Panc1 (cell line): ENCODE measurements at regions not wholly inside any gene's neighbourhood (a gene's known extent, or its start where the extent isn't known, plus 50 kb on each side); places are given as distances from the start of the nearest gene placed in this dataset.

Experiments
- ATAC-seq: fragments of 200-7000 bp; cut with Tn5 transposase; 2 replicates; pipeline ENCODE4 v1.9.1; 2020; ENCODE audit warnings: mild to moderate bottlenecking, moderate library complexity
- BruUV-seq: library from RNA; stranded (reverse); fragments of 400-500 nt; replicated peaks from 2 replicates; lab custom pipeline; 2021; lab: Mats Ljungman, UMichigan
- CTCF ChIA-PET: fragments of 300-600 bp; sonication (Branson Sonifier 250); formaldehyde crosslinking; loops from one replicate; lab custom pipeline; 2022; ENCODE audit warnings: antibody characterized with exemption; lab: Charles Lee
- POLR2A ChIA-PET: fragments of 300-600 bp; sonication (Branson Sonifier 250); formaldehyde crosslinking; loops from one replicate; lab custom pipeline; 2022; ENCODE audit warnings: antibody characterized with exemption; lab: Charles Lee
- DNase-seq: peaks from one replicate; pipeline ENCODE4 v3.0.0-alpha.2; 2010; ENCODE audit warnings: low read depth, low spot score
- H3K27ac ChIP-seq: 2 replicates; pipeline ENCODE4 v1.5.1; 2011; ENCODE audit warnings: mild to moderate bottlenecking, low read length, inconsistent platforms
- H3K27me3 ChIP-seq: fragments of 200-500 bp; sonication (Bioruptor generic); 2 replicates; pipeline ENCODE4 v1.6.0; 2014; ENCODE audit warnings: low read length, inconsistent platforms; ENCODE audit not compliant: control insufficient read depth, insufficient read depth
- H3K36me3 ChIP-seq: fragments of 200-500 bp; sonication (Bioruptor generic); 2 replicates; pipeline ENCODE4 v1.5.1; 2014; ENCODE audit warnings: inconsistent platforms, mild to moderate bottlenecking, low read length, moderate library complexity; ENCODE audit not compliant: control insufficient read depth, insufficient read depth
- H3K4me1 ChIP-seq: 2 replicates; pipeline ENCODE4 v1.5.1; 2011; ENCODE audit warnings: inconsistent platforms, mild to moderate bottlenecking, low read length, moderate library complexity; ENCODE audit not compliant: control insufficient read depth, insufficient read depth
- H3K4me3 ChIP-seq, 2 experiments: 2 replicates each; pipeline ENCODE4 v1.5.1; 2011 to 2012; ENCODE audit warnings: low read depth in 2 of 2, low read length in 2 of 2, mild to moderate bottlenecking in 2 of 2, inconsistent platforms in 1 of 2, moderate library complexity in 1 of 2
- H3K9me3 ChIP-seq: fragments of 200-500 bp; sonication (Bioruptor generic); 2 replicates; pipeline ENCODE4 v1.5.1; 2014; ENCODE audit warnings: low read depth, mild to moderate bottlenecking, inconsistent platforms, low read length, moderate library complexity; ENCODE audit not compliant: control insufficient read depth, insufficient read depth
- CTCF ChIP-seq: fragments of 450-650 bp; IDR thresholded peaks from 2 replicates; pipeline ENCODE4 v1.5.1; 2017; ENCODE audit warnings: mild to moderate bottlenecking
- POLR2AphosphoS5 ChIP-seq: IDR thresholded peaks from 2 replicates; pipeline ENCODE4 v1.6.1; 2012; ENCODE audit warnings: mild to moderate bottlenecking, low read depth, low read length, moderate library complexity
- REST ChIP-seq, 2 experiments: IDR thresholded peaks; 2 replicates each; pipeline ENCODE4 v1.6.1; 2011 to 2012; ENCODE audit warnings: low read depth in 2 of 2, control low read depth in 1 of 2, low read length in 1 of 2, mild to moderate bottlenecking in 1 of 2, moderate library complexity in 1 of 2; ENCODE audit not compliant: insufficient read depth in 1 of 2
- SIN3A ChIP-seq: IDR thresholded peaks from 2 replicates; pipeline ENCODE4 v1.6.1; 2012; ENCODE audit warnings: low read depth, mild to moderate bottlenecking, low read length, moderate library complexity, borderline replicate concordance; ENCODE audit not compliant: insufficient read depth
- TCF7L2 ChIP-seq: IDR thresholded peaks from 2 replicates; pipeline ENCODE4 v1.6.1; 2011; ENCODE audit warnings: mild to moderate bottlenecking, low read depth, low read length, inconsistent platforms
- in situ Hi-C: cut with HindIII; loops from 2 replicates; pipeline ENCODE4 v1.10.0; 2016; ENCODE audit warnings: low sequenced_read_pairs, low pct_unique_long_range_greater_than_20kb
- intact Hi-C: fragments of 100-400 bp; cut with micrococcal nuclease; formaldehyde crosslinking; loops from one replicate; pipeline ENCODE4 v1.10.0; 2022; ENCODE audit not compliant: unreplicated experiment

- TF ChIP-seq TCF7L2 (no peak), CTCF (no peak), SIN3A (no peak), REST (IDR thresholded peaks at IDR 0.05; ENCODE audit: insufficient read depth in 1 of 2, low read depth in 2 of 2, low read length in 1 of 2) (no peak), POLR2AphosphoS5 (no peak)
- CTCF ChIA-PET: no interaction called here
- no peak overlapping the region for H3K27ac ChIP-seq
- no peaks in the 10 kb centered on the region for H3K36me3 ChIP-seq
- POLR2A ChIA-PET: no interaction called here
- intact Hi-C loops: loop anchor here (10.0 kb wide), 1 partner anchor 161 kb away; the partner anchor contains the start of gene PLPP3
- ATAC-seq: no peak
- no peak for DNase-seq
- H3K27me3 ChIP-seq: no peaks in the 10 kb centered on the region; the same call in 1 of the 2 replicates
- in situ Hi-C loops: no loop called here
- peaks cover 12% of the 10 kb centered on the region for H3K4me1 ChIP-seq
- BruUV-seq: no TSS peak
- H3K4me3 ChIP-seq: no peak overlapping the region
- no peaks in the 10 kb centered on the region for H3K9me3 ChIP-seq
Measured at GRCh38 chr1:56413671-56414199, 165.6 kb downstream of the PLPP3 start.

GRCh38 chr1:56411484-56412180 is 167.7 kb downstream of the PLPP3 start:
- ChIA-PET POLR2A (no interaction called here), CTCF (no interaction called here)
- no peak for DNase-seq
- in situ Hi-C loops: no loop called here
- no peak overlapping the region for H3K27ac ChIP-seq
- H3K27me3 ChIP-seq: no peaks in the 10 kb centered on the region; the same call in 1 of the 2 replicates
- no peak for TF ChIP-seq CTCF
- no peak for TF ChIP-seq TCF7L2
- no peak for TF ChIP-seq REST (IDR thresholded peaks at IDR 0.05; ENCODE audit: insufficient read depth in 1 of 2, low read depth in 2 of 2, low read length in 1 of 2)
- no peak for TF ChIP-seq POLR2AphosphoS5
- TF ChIP-seq SIN3A: no peak
- H3K9me3 ChIP-seq: no peaks in the 10 kb centered on the region
- H3K4me3 ChIP-seq: no peak overlapping the region
- H3K36me3 ChIP-seq: no peaks in the 10 kb centered on the region
- intact Hi-C loops: loop anchor here (10.0 kb wide), 1 partner anchor 163 kb away; the partner anchor contains the start of gene PLPP3
- no TSS peak for BruUV-seq
- ATAC-seq: no peak
- no peaks in the 10 kb centered on the region for H3K4me1 ChIP-seq
